SU-DHL-6 (cell line): ENCODE measurements at regions not wholly inside any gene's neighbourhood (a gene's known extent, or its start where the extent isn't known, plus 50 kb on each side); places are given as distances from the start of the nearest gene placed in this dataset.

Source experiments
- H2AFZ ChIP-seq: fragments of 200-600 bp; sonication (generic); 2 replicates; pipeline ENCODE4 v1.6.1; 2014; ENCODE audit warnings: low read depth, mild to moderate bottlenecking, moderate library complexity, mixed read lengths, antibody characterized with exemption, low read length; ENCODE audit not compliant: severe bottlenecking
- H3F3A ChIP-seq: fragments of 200-600 bp; shearing (Covaris generic); 2 replicates; pipeline ENCODE4 v1.6.0; 2016; ENCODE audit warnings: antibody characterized with exemption, mild to moderate bottlenecking; ENCODE audit not compliant: insufficient read depth
- H3K27ac ChIP-seq: fragments of 200-600 bp; sonication (generic); 2 replicates; pipeline ENCODE4 v1.5.1; 2016; ENCODE audit warnings: low read depth, mild to moderate bottlenecking, low read length, moderate library complexity, mixed read lengths
- H3K27me3 ChIP-seq: fragments of 200-600 bp; sonication (generic), shearing (Covaris generic); 2 replicates; pipeline ENCODE4 v1.6.0; 2014; ENCODE audit warnings: mild to moderate bottlenecking, low read length
- H3K36me3 ChIP-seq: fragments of 200-600 bp; sonication (generic); 2 replicates; pipeline ENCODE4 v1.6.1; 2014; ENCODE audit warnings: mild to moderate bottlenecking, low read length, mixed read lengths
- H3K4me2 ChIP-seq: fragments of 300-600, 200-600 bp; shearing (Covaris generic), sonication (generic); 2 replicates; pipeline ENCODE4 v1.6.0; 2014; ENCODE audit warnings: low read length, low read depth, mild to moderate bottlenecking; ENCODE audit not compliant: poor library complexity, severe bottlenecking
- H3K4me3 ChIP-seq: fragments of 200-600 bp; sonication (generic); 2 replicates; pipeline ENCODE4 v1.5.1; 2014; ENCODE audit warnings: antibody characterized with exemption, low read length, mild to moderate bottlenecking, mixed read lengths; ENCODE audit not compliant: insufficient read depth, poor library complexity, severe bottlenecking
- H3K79me2 ChIP-seq: fragments of 200-600 bp; sonication (generic); 2 replicates; pipeline ENCODE4 v1.6.1; 2014; ENCODE audit warnings: mild to moderate bottlenecking, low read length, moderate library complexity; ENCODE audit not compliant: insufficient read depth
- H3K9ac ChIP-seq: fragments of 200-600 bp; sonication (generic); 2 replicates; pipeline ENCODE4 v1.7.0; 2014; ENCODE audit warnings: mild to moderate bottlenecking, low read length
- H3K9me2 ChIP-seq: fragments of 200-600 bp; sonication (generic); replicated peaks from 2 replicates; pipeline ENCODE4 v1.6.1; 2014; ENCODE audit warnings: low read length; ENCODE audit not compliant: insufficient read depth
- H3K9me3 ChIP-seq: fragments of 200-600 bp; sonication (generic); 2 replicates; pipeline ENCODE4 v1.6.1; 2014; ENCODE audit warnings: low read length, mixed read lengths; ENCODE audit not compliant: insufficient read depth
- H4K20me1 ChIP-seq: fragments of 200-600 bp; sonication (generic); 2 replicates; pipeline ENCODE4 v1.6.1; 2014; ENCODE audit warnings: low read depth, mild to moderate bottlenecking, antibody characterized with exemption, low read length, moderate library complexity, mixed read lengths
- CTCF ChIP-seq: fragments of 200-600 bp; sonication (generic); IDR thresholded peaks from one replicate; pipeline ENCODE4 v1.5.1; 2017; ENCODE audit warnings: antibody characterized with exemption, mild to moderate bottlenecking, low read length, moderate library complexity; ENCODE audit not compliant: insufficient read depth, poor library complexity, severe bottlenecking
- EZH2phosphoT487 ChIP-seq: fragments of 200-600 bp; sonication (generic), shearing (Covaris generic); conservative IDR thresholded peaks from 2 replicates; pipeline ENCODE4 v1.6.1; 2018; ENCODE audit warnings: mild to moderate bottlenecking, antibody characterized with exemption, low read length, moderate library complexity, mixed read lengths

- Histone ChIP-seq H4K20me1 (no peaks in the 10 kb centered on the region; the same call in 1 of the 2 replicates), H2AFZ (no peak overlapping the region), H3K79me2 (no peaks in the 10 kb centered on the region), H3K9me2 (no peaks in the 10 kb centered on the region), H3K27me3 (no peaks in the 10 kb centered on the region), H3K36me3 (no peaks in the 10 kb centered on the region), H3K4me2 (no peak overlapping the region), H3F3A (no peaks in the 10 kb centered on the region), H3K9ac (no peak overlapping the region), H3K27ac (no peak overlapping the region), H3K4me3 (no peak overlapping the region), H3K9me3 (no peaks in the 10 kb centered on the region)
- TF ChIP-seq CTCF = no peak
- no peak for TF ChIP-seq EZH2phosphoT487
Observed at GRCh38 chr7:15863951-15864625, 177.6 kb upstream of the MEOX2 start.

DNA sequence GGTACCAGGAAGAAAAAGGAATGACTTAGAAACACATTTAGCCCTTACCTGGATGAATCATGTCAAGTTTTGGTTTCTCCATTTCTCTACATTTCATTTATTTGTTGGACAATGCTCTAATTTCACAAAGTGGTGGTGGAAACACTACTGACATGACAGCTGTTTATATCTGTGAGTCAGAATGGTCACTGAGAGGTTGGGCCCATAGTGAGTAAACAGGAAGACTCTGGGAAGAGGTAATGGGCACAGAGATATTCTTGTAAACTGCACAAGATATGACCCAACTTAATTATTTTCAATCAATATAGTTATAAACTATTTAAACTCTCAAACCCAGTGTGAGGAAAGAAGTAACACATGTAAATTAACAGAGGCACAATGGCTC is 176.3 kb upstream of the MEOX2 start:
- no peaks in the 10 kb centered on the region for H3K9me3 ChIP-seq

DNA sequence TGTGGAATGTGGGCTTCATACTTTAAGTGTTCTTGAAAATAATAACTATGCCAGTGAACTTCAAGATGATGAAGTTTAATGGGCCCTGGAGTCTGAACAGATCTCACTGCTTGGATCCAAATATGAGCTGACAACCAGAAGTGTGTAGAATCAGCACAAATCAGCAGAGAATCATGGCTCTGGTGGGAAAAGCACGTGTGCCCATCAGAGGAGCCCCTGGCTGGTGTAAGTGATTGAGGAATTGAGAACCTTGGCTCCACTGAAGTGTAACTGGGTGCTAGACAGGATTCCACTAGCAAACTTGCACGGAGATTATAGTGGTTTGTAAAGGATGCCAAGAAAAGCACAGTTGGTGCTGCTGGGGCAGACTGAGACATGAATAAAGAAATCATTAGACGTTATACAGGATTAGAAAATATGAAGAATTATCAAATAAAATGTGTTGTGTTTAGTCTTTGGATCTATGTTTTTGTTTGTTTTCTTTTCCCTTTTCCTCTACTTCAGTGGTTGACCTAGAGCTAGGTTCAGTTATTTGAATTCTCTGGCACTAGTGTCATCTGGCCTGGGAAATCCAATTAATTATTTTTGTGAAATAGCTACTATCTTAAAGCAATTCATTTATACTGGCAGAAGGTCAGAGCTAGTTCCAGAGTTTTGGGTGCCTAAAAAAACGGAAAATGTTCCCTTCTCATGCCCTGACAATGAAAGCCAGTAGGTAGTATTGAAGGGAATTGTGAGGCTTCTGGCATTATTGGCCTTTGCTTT is 175.7 kb upstream of the MEOX2 start:
- no peak overlapping the region for H3K9ac ChIP-seq
- no peaks in the 10 kb centered on the region for H3F3A ChIP-seq

More for the DNA sequence above, 176.3 kb upstream of the MEOX2 start:
- Histone ChIP-seq H3K9me2 (no peaks in the 10 kb centered on the region), H3K79me2 (no peaks in the 10 kb centered on the region), H3K4me2 (no peak overlapping the region), H3F3A (no peaks in the 10 kb centered on the region), H3K27me3 (no peaks in the 10 kb centered on the region), H3K4me3 (no peak overlapping the region), H3K36me3 (no peaks in the 10 kb centered on the region), H3K27ac (no peak overlapping the region), H2AFZ (no peak overlapping the region), H4K20me1 (no peaks in the 10 kb centered on the region; the same call in 1 of the 2 replicates), H3K9ac (no peak overlapping the region)
- TF ChIP-seq EZH2phosphoT487 (no peak), CTCF (no peak)

More for the DNA sequence above, 175.7 kb upstream of the MEOX2 start:
- Histone ChIP-seq H3K27ac (no peak overlapping the region), H2AFZ (no peak overlapping the region), H4K20me1 (no peaks in the 10 kb centered on the region), H3K9me2 (no peaks in the 10 kb centered on the region), H3K36me3 (no peaks in the 10 kb centered on the region), H3K27me3 (no peaks in the 10 kb centered on the region), H3K9me3 (no peaks in the 10 kb centered on the region), H3K79me2 (no peaks in the 10 kb centered on the region), H3K4me2 (no peak overlapping the region), H3K4me3 (no peak overlapping the region)
- TF ChIP-seq CTCF (no peak), EZH2phosphoT487 (no peak)
